Naive thymus-derived CD4-positive, alpha-beta T cell (primary cell): ENCODE measurements at regions not wholly inside any gene's neighbourhood (a gene's known extent, or its start where the extent isn't known, plus 50 kb on each side); places are given as distances from the start of the nearest gene placed in this dataset.

Experiments used
- ATAC-seq: fragments of 150-1000 bp; cut with Tn5 transposase; 2 replicates; pipeline ENCODE4 v1.10.0; 2021; ENCODE audit warnings: mild to moderate bottlenecking, moderate library complexity
- CTCF ChIA-PET: fragments of 350-600 bp; sonication (Branson Sonifier 250); formaldehyde crosslinking; loops from one replicate; lab custom pipeline; 2021; ENCODE audit warnings: antibody characterized with exemption; lab: Charles Lee
- POLR2A ChIA-PET: fragments of 350-600 bp; sonication (Branson Sonifier 250); formaldehyde crosslinking; loops from one replicate; lab custom pipeline; 2021; ENCODE audit warnings: antibody characterized with exemption, inconsistent platforms; lab: Charles Lee
- DNase-seq, 9 donors: peaks; one replicate each; pipeline versions ENCODE4 v3.0.0 to v3.0.0-alpha.2; 2020 to 2022; ENCODE audit warnings: mixed read lengths in 1 of 9
- H3K27ac ChIP-seq: one replicate; pipeline ENCODE4 v1.7.0; 2013; ENCODE audit warnings: mild to moderate bottlenecking, low read depth, low read length, moderate library complexity
- H3K27me3 ChIP-seq, 2 donors: one replicate each; pipeline ENCODE4 v1.7.0; 2013; ENCODE audit warnings: low read length in 2 of 2, mild to moderate bottlenecking in 2 of 2, moderate library complexity in 2 of 2; ENCODE audit not compliant: control insufficient read depth in 2 of 2, insufficient read depth in 2 of 2
- H3K36me3 ChIP-seq, 3 experiments: 1 replicate in 2 of 3; 2 replicates in 1 of 3; pipeline ENCODE4 v1.7.0; 2013; ENCODE audit warnings: low read length in 3 of 3, mild to moderate bottlenecking in 3 of 3, moderate library complexity in 1 of 3; ENCODE audit not compliant: insufficient read depth in 3 of 3, control insufficient read depth in 2 of 3
- H3K4me1 ChIP-seq, 2 donors: one replicate each; pipeline ENCODE4 v1.7.0; 2013; ENCODE audit warnings: low read length in 2 of 2, mild to moderate bottlenecking in 2 of 2, moderate library complexity in 1 of 2; ENCODE audit not compliant: control insufficient read depth in 2 of 2, insufficient read depth in 2 of 2
- H3K4me3 ChIP-seq: 2 replicates; pipeline ENCODE4 v1.7.0; 2013; ENCODE audit warnings: mild to moderate bottlenecking, low read length
- H3K9me3 ChIP-seq, 3 experiments: 1 replicate in 2 of 3; 2 replicates in 1 of 3; pipeline ENCODE4 v1.7.0; 2013; ENCODE audit warnings: low read length in 3 of 3; ENCODE audit not compliant: control insufficient read depth in 2 of 3
- H3K27ac Mint-ChIP-seq, 9 donors: one replicate each; pipeline ENCODE4 v1.8.0; 2020 to 2022; ENCODE audit warnings: mixed read lengths in 9 of 9, mild to moderate bottlenecking in 8 of 9, moderate library complexity in 5 of 9, inconsistent platforms in 2 of 9
- H3K27me3 Mint-ChIP-seq, 5 donors: one replicate each; pipeline ENCODE4 v1.8.0; 2021 to 2022; ENCODE audit warnings: mixed read lengths in 5 of 5, mild to moderate bottlenecking in 1 of 5
- H3K36me3 Mint-ChIP-seq, 5 donors: one replicate each; pipeline ENCODE4 v1.8.0; 2020 to 2022; ENCODE audit warnings: mixed read lengths in 5 of 5, mild to moderate bottlenecking in 3 of 5, inconsistent platforms in 1 of 5
- H3K4me1 Mint-ChIP-seq, 7 donors: one replicate each; pipeline ENCODE4 v1.8.0; 2020 to 2022; ENCODE audit warnings: mixed read lengths in 7 of 7, mild to moderate bottlenecking in 3 of 7, inconsistent platforms in 1 of 7
- H3K4me3 Mint-ChIP-seq, 10 donors: one replicate each; pipeline ENCODE4 v1.8.0; 2020 to 2022; ENCODE audit warnings: mild to moderate bottlenecking in 10 of 10, mixed read lengths in 10 of 10, moderate library complexity in 6 of 10, inconsistent platforms in 2 of 10
- H3K9me3 Mint-ChIP-seq, 11 donors: one replicate each; pipeline ENCODE4 v1.8.0; 2020 to 2022; ENCODE audit warnings: mixed read lengths in 11 of 11, mild to moderate bottlenecking in 4 of 11, inconsistent platforms in 1 of 11, moderate library complexity in 1 of 11
- intact Hi-C, 2 donors: fragments of 100-400 bp; cut with micrococcal nuclease; formaldehyde crosslinking; loops; one replicate each; pipeline ENCODE4 v1.15.1; 2023

DNA sequence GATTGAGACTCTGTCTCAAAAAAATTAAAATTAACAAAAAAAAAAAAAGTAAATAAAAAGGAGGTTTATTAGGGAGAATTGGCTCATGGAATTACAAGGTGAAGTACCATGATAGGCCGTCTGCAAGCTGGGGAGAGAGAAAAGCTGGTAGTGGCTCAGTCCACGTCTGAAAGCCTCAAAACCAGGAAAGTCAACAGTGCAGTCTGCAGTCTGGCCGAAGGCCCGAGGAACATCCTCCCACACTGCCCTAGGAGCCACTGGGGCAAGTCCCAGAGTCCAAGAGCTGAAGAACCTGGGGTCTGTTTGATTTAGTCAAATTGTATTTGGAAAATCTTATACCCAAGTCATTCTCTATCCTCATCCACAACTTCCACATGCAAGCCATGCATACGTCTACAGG, 59.0 kb upstream of the RAB18 start:
- intact Hi-C loops, result loop anchor here (5.0 to 10.0 kb wide), 4 partner anchors 57 to 797 kb away; partner anchors contain the start of genes MKX (in 1 of the 2) and RAB18 (in 1 of the 2)
- no peaks in the 10 kb centered on the region for H3K36me3 Mint-ChIP-seq
- ChIA-PET POLR2A (no interaction called here), CTCF (interaction anchor here (0.7 to 2.0 kb wide), 3 partner anchors 210 to 277 kb away, joined by 3 to 13 read pairs (median 12); no protein-coding TSS in a partner anchor)
- DNase-seq, result no peak
- no peak for ATAC-seq
- Histone ChIP-seq H3K9me3 (no peaks in the 10 kb centered on the region), H3K4me1 (no peaks in the 10 kb centered on the region), H3K27ac (no peak overlapping the region), H3K27me3 (no peaks in the 10 kb centered on the region), H3K36me3 (no peaks in the 10 kb centered on the region), H3K4me3 (no peak overlapping the region)
- peaks cover 6 to 19% (median 17%) of the 10 kb centered on the region in 7 donors for H3K4me1 Mint-ChIP-seq
- peaks cover 0 to 15% (median 0%) of the 10 kb centered on the region in 5 donors for H3K27me3 Mint-ChIP-seq
- no peak overlapping the region for H3K4me3 Mint-ChIP-seq
- no peaks in the 10 kb centered on the region for H3K9me3 Mint-ChIP-seq
- H3K27ac Mint-ChIP-seq, result no peak overlapping the region

DNA sequence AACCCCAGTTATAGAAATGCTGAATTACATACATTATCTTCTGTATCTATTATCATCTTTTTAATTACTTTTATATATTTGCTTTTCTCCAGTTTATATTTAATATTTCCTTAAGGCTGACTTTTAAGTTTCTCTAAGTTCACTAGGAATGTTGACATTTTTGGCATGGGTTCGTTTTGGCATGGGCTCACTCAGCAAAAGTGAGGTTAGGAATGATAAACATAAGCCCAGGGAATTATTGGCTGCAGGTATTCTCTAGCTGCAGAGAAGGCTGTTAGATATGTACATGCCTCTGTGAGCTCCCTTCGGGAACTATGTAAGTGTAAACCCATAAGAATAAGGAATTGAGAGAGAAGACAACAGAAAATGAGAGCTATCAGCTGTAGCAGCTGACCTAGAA, 63.6 kb upstream of the RAB18 start:
- Mint-ChIP-seq H3K9me3 (no peaks in the 10 kb centered on the region), H3K4me3 (no peak overlapping the region), H3K27ac (no peak overlapping the region), H3K4me1 (no peaks in the 10 kb centered on the region), H3K36me3 (no peaks in the 10 kb centered on the region), H3K27me3 (peaks cover 0 to 18% (median 10%) of the 10 kb centered on the region in 5 donors)
- ATAC-seq (no peak), DNase-seq (no peak)
- H3K27ac ChIP-seq, result no peak overlapping the region
- ChIA-PET POLR2A (interaction anchor here (0.5 kb wide), 1 partner anchor 619 kb away, joined by 3 read pairs; no protein-coding TSS in a partner anchor), CTCF (no interaction called here)
- H3K4me1 ChIP-seq, result no peaks in the 10 kb centered on the region
- H3K9me3 ChIP-seq, result no peaks in the 10 kb centered on the region
- no peaks in the 10 kb centered on the region for H3K36me3 ChIP-seq
- H3K4me3 ChIP-seq, result no peak overlapping the region
- H3K27me3 ChIP-seq, result no peaks in the 10 kb centered on the region
- intact Hi-C loops, result loop anchor here in 1 of 2 donors (10.0 kb wide), 1 partner anchor 304 kb away; the partner anchor contains the start of gene MKX

DNA sequence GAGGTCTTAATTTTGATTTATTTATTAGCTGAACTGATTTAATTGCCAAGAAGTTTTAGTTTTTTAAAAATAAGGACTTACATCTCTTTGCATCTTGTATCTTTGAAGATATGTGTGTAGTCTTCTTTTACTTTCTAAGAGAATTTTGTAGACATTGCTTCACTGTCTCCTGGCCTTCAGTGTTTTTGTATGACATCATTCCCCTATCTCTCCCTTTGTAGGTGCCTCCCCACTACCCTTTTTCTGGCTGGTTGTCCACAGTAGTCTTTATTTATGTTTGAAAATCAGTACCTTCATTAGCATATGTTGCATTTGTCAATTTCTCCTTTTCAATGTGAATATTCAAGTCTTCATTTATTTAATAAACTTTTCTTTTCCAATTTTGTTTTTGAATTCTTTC, 64.1 kb upstream of the RAB18 start:
- no peaks in the 10 kb centered on the region for H3K36me3 Mint-ChIP-seq
- H3K27ac Mint-ChIP-seq, result no peak overlapping the region
- peaks cover 0 to 18% (median 10%) of the 10 kb centered on the region in 5 donors for H3K27me3 Mint-ChIP-seq
- H3K4me3 ChIP-seq, result no peak overlapping the region
- ChIA-PET POLR2A (interaction anchor here (0.5 to 0.8 kb wide), 2 partner anchors 248 to 620 kb away, joined by 3 read pairs; no protein-coding TSS in a partner anchor), CTCF (no interaction called here)
- H3K27me3 ChIP-seq, result no peaks in the 10 kb centered on the region
- intact Hi-C loops, result loop anchor here in 1 of 2 donors (10.0 kb wide), 1 partner anchor 305 kb away; the partner anchor contains the start of gene MKX
- no peak overlapping the region for H3K27ac ChIP-seq
- H3K36me3 ChIP-seq, result no peaks in the 10 kb centered on the region
- H3K4me3 Mint-ChIP-seq, result no peak overlapping the region
- H3K4me1 Mint-ChIP-seq, result no peaks in the 10 kb centered on the region
- H3K9me3 ChIP-seq, result no peaks in the 10 kb centered on the region
- ATAC-seq (no peak), DNase-seq (no peak)
- H3K9me3 Mint-ChIP-seq, result no peaks in the 10 kb centered on the region
- no peaks in the 10 kb centered on the region for H3K4me1 ChIP-seq

DNA sequence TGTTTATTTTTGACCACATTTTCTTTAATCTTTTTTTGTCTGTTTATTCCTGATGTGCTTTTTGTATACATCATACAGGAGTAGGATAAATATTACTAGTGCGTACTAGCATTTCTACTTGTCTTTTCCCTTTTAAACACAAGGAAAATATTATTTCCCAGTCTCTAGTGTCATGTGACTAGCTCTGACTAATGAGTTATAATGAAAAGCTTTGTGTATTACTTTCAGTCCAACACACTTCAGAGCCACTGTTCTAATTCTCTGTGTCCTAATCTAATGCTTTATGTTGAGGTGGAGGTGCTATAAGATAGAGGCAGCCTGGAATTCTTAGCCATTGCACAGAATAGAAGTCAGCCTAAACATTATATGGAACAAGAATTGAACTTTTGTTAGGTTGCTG, 65.0 kb upstream of the RAB18 start:
- H3K27me3 ChIP-seq, result no peaks in the 10 kb centered on the region
- H3K4me3 Mint-ChIP-seq, result no peak overlapping the region
- no peaks in the 10 kb centered on the region for H3K4me1 Mint-ChIP-seq
- H3K9me3 Mint-ChIP-seq, result no peaks in the 10 kb centered on the region
- DNase-seq (no peak), ATAC-seq (no peak)
- no peaks in the 10 kb centered on the region for H3K36me3 ChIP-seq
- ChIA-PET POLR2A (no interaction called here), CTCF (no interaction called here)
- peaks cover 0 to 16% (median 10%) of the 10 kb centered on the region in 5 donors for H3K27me3 Mint-ChIP-seq
- no peaks in the 10 kb centered on the region for H3K4me1 ChIP-seq
- H3K4me3 ChIP-seq, result no peak overlapping the region
- no peak overlapping the region for H3K27ac Mint-ChIP-seq
- H3K9me3 ChIP-seq, result no peaks in the 10 kb centered on the region
- intact Hi-C loops, result no loop called here
- no peak overlapping the region for H3K27ac ChIP-seq
- H3K36me3 Mint-ChIP-seq, result no peaks in the 10 kb centered on the region

DNA sequence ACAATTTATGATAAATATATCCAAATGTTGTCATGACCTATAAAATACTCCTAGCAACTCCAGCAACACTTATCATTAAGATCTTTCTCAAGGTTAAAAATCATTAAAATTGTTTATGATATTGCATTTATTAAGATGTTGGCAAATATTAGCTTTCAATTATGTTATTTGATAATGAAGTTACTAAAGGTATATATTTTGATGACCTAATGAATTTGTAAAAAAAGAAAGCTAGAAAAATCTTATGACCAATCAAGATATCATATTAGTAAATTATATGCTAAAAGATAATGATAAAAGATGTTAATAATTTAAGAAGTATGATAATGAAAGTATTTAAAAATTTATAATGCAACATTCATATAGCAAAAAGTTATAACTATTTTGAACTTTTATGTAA, 66.3 kb upstream of the RAB18 start:
- no peaks in the 10 kb centered on the region for H3K4me1 ChIP-seq
- ChIA-PET CTCF (no interaction called here), POLR2A (no interaction called here)
- no peak for ATAC-seq
- no peaks in the 10 kb centered on the region for H3K4me1 Mint-ChIP-seq
- peaks cover 0 to 6% (median 0%) of the 10 kb centered on the region in 11 donors for H3K9me3 Mint-ChIP-seq
- H3K27me3 Mint-ChIP-seq, result peaks cover 0 to 23% (median 10%) of the 10 kb centered on the region in 5 donors
- H3K36me3 Mint-ChIP-seq, result no peaks in the 10 kb centered on the region
- H3K27me3 ChIP-seq, result no peaks in the 10 kb centered on the region
- H3K4me3 ChIP-seq, result no peak overlapping the region
- intact Hi-C loops, result no loop called here
- DNase-seq, result no peak
- H3K9me3 ChIP-seq, result no peaks in the 10 kb centered on the region
- no peak overlapping the region for H3K27ac ChIP-seq
- H3K27ac Mint-ChIP-seq, result no peak overlapping the region
- no peak overlapping the region for H3K4me3 Mint-ChIP-seq
- no peaks in the 10 kb centered on the region for H3K36me3 ChIP-seq

GRCh38 chr10:27436710-27437109, 67.4 kb upstream of the RAB18 start:
- intact Hi-C loops, result no loop called here
- Histone ChIP-seq H3K9me3 (no peaks in the 10 kb centered on the region), H3K27ac (no peak overlapping the region), H3K36me3 (no peaks in the 10 kb centered on the region), H3K27me3 (no peaks in the 10 kb centered on the region), H3K4me3 (no peak overlapping the region), H3K4me1 (no peaks in the 10 kb centered on the region)
- Mint-ChIP-seq H3K27ac (no peak overlapping the region), H3K36me3 (no peaks in the 10 kb centered on the region), H3K9me3 (peaks cover 0 to 6% (median 0%) of the 10 kb centered on the region in 11 donors), H3K4me1 (no peaks in the 10 kb centered on the region), H3K4me3 (no peak overlapping the region), H3K27me3 (peaks cover 0 to 26% (median 10%) of the 10 kb centered on the region in 5 donors)
- ChIA-PET POLR2A (no interaction called here), CTCF (interaction anchor here (0.6 kb wide), 1 partner anchor 803 kb away, joined by 3 read pairs; no protein-coding TSS in a partner anchor)
- no peak for ATAC-seq
- no peak for DNase-seq

DNA sequence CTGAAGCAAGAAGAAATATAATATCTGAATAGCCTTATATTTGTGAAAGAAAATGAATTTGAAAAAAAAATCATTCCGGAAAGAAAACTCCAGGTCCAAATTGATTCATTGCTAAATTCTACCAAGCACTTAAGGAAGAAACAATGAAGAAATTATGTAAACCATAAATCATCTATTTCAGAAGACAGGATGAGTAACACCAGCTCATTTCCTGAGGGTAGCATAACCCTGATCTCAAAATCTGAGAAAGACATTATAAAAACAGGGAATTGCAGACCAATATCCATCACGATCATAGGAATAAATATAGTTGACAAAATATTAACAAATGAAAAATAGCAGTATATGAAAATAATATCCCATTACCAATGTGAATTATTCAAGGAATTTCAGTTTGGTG, 70.1 kb upstream of the RAB18 start:
- intact Hi-C loops, result no loop called here
- no peak overlapping the region for H3K27ac Mint-ChIP-seq
- POLR2A ChIA-PET, result no interaction called here
- peaks cover 0 to 26% (median 8%) of the 10 kb centered on the region in 5 donors for H3K27me3 Mint-ChIP-seq
- H3K4me1 ChIP-seq, result no peaks in the 10 kb centered on the region
- no peak overlapping the region for H3K27ac ChIP-seq
- H3K4me1 Mint-ChIP-seq, result no peaks in the 10 kb centered on the region
- no peak for ATAC-seq
- no peaks in the 10 kb centered on the region for H3K36me3 ChIP-seq
- CTCF ChIA-PET, result no interaction called here
- DNase-seq, result no peak
- no peaks in the 10 kb centered on the region for H3K9me3 ChIP-seq
- peaks cover 0 to 6% (median 0%) of the 10 kb centered on the region in 11 donors for H3K9me3 Mint-ChIP-seq
- no peak overlapping the region for H3K4me3 Mint-ChIP-seq
- H3K27me3 ChIP-seq, result no peaks in the 10 kb centered on the region
- H3K4me3 ChIP-seq, result no peak overlapping the region
- H3K36me3 Mint-ChIP-seq, result no peaks in the 10 kb centered on the region
